ENCODE measurements at regions not wholly inside any gene's neighbourhood (a gene's known extent, or its start where the extent isn't known, plus 50 kb on each side); places are given as distances from the start of the nearest gene placed in this dataset.

DNA sequence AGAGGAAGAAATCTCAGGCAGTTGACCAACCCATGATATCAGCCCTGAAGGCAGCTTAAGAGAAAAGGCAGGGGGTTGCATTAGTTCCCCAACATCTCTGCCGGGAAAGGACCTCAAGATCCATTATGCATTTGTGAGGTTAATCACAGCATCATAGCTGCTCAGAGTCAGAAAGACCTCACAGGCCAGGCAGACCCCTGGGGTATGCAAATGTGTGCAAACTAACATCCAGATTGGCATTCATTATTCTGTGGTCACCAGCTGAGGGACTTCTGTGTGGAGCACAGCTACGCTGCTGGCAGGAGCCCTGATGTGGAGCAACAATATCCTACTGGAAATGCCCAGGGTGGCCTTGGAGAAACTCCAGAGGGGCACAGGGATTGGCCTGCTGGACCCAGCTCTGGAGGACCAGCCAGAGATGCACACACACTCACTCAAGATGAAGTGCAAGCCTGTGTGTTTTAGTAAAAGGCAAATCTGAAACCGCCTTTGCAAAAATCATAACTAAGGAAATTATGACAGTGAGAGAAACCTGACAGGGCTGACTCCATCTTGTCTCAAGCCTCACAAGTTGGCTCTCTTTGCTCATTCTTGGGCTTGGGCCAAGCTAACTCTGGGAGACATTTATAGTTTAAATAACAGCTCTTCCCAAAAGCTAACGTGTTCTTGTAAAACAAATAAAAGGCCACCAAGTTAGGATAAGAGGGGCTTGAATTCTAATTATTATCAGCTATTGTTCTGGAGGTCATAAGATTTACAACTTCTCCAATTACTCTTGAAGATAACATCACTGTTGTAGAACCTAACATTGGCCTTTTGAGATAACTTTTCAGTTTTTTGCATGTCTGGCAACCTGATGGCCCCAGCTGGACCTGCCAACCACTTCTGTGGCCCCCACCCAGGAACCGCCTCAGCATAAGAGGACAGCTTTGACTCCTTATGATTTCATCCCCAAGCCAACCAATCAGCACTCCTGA, 257.1 kb downstream of the UACA start:
- no peak overlapping the region for H3K4me3 ChIP-seq (ENCODE audit: low read length)
- TF ChIP-seq ZNF274 (IDR thresholded peaks at IDR 0.05; ENCODE audit: low read depth, low read length): no peak

GRCh38 chr15:70505411-70505919, 257.9 kb downstream of the UACA start:
- no peak for TF ChIP-seq ZNF274 (IDR thresholded peaks at IDR 0.05; ENCODE audit: low read depth, low read length)
- H3K4me3 ChIP-seq (ENCODE audit: low read length): no peak overlapping the region

- no peak for TF ChIP-seq ZNF274 (IDR thresholded peaks at IDR 0.05; ENCODE audit: low read depth, low read length)
Measured at GRCh38 chr15:70504988-70505387, 258.4 kb downstream of the UACA start.

GRCh38 chr15:70504299-70504951, 258.9 kb downstream of the UACA start:
- no peak overlapping the region; the same call in 1 of the 2 replicates for H3K4me3 ChIP-seq (ENCODE audit: low read length)
- no peak for TF ChIP-seq ZNF274 (IDR thresholded peaks at IDR 0.05; ENCODE audit: low read depth, low read length)

More at GRCh38 chr15:70504988-70505387, 258.4 kb downstream of the UACA start:
- H3K4me3 ChIP-seq (ENCODE audit: low read length): no peak overlapping the region

DNA sequence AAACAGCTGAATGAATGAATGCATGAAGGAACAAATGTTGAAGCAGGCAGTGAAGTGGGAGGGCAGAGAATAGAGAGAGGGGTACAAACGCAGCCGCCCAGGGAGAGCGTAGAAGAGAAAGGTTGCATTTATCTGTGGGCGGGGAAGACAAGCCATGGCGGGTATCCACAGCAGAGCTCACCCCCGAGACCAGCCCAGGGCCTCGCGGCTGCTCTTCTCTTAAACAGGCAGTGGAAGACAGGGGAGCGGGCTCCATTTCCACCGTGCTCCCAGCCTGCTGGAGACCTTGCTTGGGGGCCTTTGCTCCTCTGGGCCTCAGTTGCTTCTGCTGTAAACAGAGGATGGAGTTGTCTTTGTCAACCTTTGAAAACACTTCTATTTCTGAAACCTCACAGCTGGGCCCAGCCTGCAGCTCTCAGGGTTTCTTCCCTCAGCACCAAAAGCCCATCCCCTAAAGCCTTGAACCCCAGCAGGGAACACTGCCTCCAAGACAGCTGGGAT, 259.5 kb downstream of the UACA start:
- H3K4me3 ChIP-seq (ENCODE audit: low read length): no peak overlapping the region

GRCh38 chr15:70503073-70503745, 260.1 kb downstream of the UACA start:
- no peak for TF ChIP-seq ZNF274 (IDR thresholded peaks at IDR 0.05; ENCODE audit: low read depth, low read length)
- no peak overlapping the region for H3K4me3 ChIP-seq (ENCODE audit: low read length)

More for the DNA sequence above, 259.5 kb downstream of the UACA start:
- TF ChIP-seq ZNF274 (IDR thresholded peaks at IDR 0.05; ENCODE audit: low read depth, low read length): no peak

GRCh38 chr15:70502529-70502928, 260.8 kb downstream of the UACA start:
- no peak overlapping the region for H3K4me3 ChIP-seq (ENCODE audit: low read length)
- TF ChIP-seq ZNF274 (IDR thresholded peaks at IDR 0.05; ENCODE audit: low read depth, low read length): no peak

DNA sequence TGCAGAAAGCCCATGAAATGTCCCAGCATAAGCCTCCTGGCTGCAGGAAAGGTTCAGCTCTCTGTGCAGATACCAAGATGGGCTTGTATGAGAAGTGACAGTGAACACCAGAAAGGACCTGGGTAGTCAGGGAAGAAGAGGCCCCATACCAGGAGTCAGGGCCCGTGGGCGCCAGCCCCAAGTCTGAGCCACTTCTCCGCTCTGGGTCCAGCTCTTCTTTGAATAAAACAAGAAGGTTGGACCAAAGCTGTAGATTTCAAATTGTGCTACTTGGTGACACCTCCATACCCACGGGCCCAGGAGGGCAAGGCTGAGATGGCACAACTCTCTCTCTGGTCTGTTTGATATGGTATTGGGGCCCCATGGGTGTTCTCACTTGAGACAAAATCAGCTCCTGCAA, 261.5 kb downstream of the UACA start:
- H3K4me3 ChIP-seq (ENCODE audit: low read length): no peak overlapping the region
- TF ChIP-seq ZNF274 (IDR thresholded peaks at IDR 0.05; ENCODE audit: low read depth, low read length): no peak

DNA sequence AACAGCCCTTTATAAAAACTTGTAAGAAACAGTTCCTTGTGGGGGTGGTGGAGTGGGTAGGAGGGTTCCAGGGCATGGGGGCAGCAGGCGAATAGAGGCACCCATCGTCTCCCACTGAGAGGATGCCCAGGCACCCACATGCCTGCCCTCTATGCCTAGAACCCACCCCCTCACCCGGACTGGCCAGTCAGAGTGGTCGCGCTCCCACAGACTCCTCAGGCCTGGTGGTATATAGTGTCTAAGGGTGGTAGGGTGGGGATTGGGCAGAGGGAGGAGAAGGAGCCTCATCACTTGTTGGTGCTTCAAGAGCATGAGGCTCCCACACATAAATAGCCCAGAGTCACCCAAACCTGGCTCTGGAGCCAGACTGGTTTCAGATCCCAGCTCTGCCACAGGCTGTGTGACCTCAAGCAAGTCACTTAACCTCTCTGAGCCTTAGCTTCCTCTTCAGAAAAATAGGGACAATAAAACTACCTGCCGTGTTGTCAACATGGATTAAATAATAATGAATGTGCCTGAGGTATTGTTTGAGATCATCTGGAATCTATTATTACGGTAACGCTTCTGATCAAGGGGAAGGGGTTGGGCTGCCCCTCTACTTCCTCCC, 262.1 kb downstream of the UACA start:
- no peak for TF ChIP-seq ZNF274 (IDR thresholded peaks at IDR 0.05; ENCODE audit: low read depth, low read length)

GRCh38 chr15:70499791-70500190, 263.6 kb downstream of the UACA start:
- TF ChIP-seq ZNF274 (IDR thresholded peaks at IDR 0.05; ENCODE audit: low read depth, low read length): no peak
- H3K4me3 ChIP-seq (ENCODE audit: low read length): no peak overlapping the region

More for the DNA sequence above, 262.1 kb downstream of the UACA start:
- H3K4me3 ChIP-seq (ENCODE audit: low read length): no peak overlapping the region

DNA sequence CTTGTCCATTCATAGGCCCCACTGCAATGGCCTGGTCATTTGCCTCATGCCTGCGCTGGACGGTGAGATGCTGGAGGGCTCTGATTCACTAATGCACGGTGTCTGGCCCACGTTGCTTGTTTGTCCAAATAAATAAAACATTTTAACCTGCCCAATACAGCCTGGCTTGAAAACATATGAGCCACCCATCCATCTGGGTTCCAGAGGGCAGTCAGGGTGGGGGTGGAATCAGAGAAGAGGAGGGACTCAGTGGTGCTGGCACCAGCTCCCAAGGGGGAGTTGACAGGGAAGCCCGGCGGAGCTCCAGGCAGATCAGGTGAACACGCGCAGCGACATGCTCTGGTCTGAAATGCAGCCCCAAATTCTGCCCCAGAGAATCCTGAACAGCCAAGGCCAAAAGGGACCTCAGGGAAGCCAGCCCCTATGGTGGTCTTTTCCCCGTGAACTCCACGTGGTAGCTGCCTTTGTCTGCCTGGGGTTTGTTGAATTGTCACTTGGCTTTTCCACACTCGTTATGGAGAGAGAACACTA, 265.2 kb downstream of the UACA start:
- H3K4me3 ChIP-seq (ENCODE audit: low read length): no peak overlapping the region
- no peak for TF ChIP-seq ZNF274 (IDR thresholded peaks at IDR 0.05; ENCODE audit: low read depth, low read length)

DNA sequence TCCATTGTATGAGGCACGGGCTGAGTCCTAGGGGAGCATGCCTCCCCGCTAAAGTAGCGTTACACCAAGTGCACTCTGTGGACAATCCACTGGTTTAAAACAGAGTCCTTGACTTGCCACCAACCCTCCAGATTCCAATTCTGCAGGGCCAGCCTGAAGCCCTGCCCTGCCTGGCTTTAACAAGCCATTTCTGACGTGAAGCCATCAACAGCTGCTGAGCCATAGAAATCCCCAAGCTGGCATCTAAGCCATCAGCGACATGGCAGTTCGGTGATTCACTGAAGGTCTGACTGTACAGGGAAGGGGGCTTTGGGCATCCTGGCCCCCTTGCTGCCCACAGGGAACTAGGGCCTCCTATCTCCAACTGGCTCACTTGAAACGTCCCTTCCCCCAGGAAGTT, 265.7 kb downstream of the UACA start:
- H3K4me3 ChIP-seq (ENCODE audit: low read length): no peak overlapping the region
- TF ChIP-seq ZNF274 (IDR thresholded peaks at IDR 0.05; ENCODE audit: low read depth, low read length): no peak

DNA sequence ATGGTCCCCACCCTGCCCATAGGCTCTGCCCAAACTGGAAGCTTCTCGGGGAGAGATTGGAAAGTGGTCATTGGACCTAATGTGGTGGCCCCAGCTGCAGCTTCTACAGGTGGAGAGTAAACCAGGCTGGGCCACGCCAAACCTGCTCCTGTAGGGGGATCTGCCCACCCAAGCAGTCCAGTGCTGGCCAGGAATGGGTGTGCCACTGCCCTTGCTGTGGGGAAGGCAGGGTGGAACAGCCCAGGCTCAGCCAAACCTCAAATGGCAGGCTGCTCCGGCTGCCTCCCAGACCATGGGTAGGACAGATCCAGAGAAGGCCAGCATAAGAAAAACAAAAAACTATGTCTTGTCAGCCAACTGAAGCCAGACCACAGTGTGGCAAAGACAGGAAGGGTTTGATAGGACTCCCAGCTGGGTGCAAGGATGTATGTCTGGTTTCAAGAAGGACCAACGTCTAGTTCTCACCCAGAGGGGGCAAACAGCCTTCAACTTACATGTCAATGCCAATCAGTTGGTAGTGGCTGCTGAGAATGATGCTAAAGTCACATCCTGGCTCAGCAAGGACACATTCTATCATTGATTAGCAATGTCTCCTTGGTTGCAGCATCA, 267.3 kb downstream of the UACA start:
- H3K4me3 ChIP-seq (ENCODE audit: low read length): no peak overlapping the region
- TF ChIP-seq ZNF274 (IDR thresholded peaks at IDR 0.05; ENCODE audit: low read depth, low read length): no peak
